ENCODE measurements at regions not wholly inside any gene's neighbourhood (a gene's known extent, or its start where the extent isn't known, plus 50 kb on each side); places are given as distances from the start of the nearest gene placed in this dataset.

DNA sequence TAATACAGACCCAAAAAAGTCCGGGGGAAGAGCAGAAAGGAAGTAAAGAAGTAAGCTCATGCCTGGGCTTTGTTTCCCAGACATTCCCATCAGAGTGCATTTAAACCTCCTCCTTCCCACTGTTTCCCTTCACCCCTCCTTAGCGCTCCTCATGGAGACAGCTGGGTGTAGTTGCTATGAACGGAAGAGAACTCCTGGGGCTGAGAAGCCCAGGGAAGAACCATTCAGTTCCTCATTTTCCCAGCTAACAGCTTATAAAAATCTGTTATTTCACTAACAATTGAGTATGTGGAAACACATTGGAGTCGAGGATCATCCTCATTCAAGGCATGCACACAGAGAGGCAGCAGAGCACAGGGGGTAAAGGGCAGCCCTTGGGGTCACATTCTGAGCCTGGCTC, 299.3 kb downstream of the SHQ1 start:
- no peaks in the 10 kb centered on the region for H3K9me3 ChIP-seq
- ATAC-seq (no peak), DNase-seq (no peak)
- intact Hi-C loops (cut with DNase I): no loop called here
- no peaks in the 10 kb centered on the region for H3K4me1 ChIP-seq
- no peaks in the 10 kb centered on the region for H3K27me3 ChIP-seq (ENCODE audit: low read depth)
- H3K4me3 ChIP-seq: no peak overlapping the region
- H3K27ac ChIP-seq: no peak overlapping the region
- no peaks in the 10 kb centered on the region for H3K36me3 ChIP-seq
- TF ChIP-seq, protein P1, sequence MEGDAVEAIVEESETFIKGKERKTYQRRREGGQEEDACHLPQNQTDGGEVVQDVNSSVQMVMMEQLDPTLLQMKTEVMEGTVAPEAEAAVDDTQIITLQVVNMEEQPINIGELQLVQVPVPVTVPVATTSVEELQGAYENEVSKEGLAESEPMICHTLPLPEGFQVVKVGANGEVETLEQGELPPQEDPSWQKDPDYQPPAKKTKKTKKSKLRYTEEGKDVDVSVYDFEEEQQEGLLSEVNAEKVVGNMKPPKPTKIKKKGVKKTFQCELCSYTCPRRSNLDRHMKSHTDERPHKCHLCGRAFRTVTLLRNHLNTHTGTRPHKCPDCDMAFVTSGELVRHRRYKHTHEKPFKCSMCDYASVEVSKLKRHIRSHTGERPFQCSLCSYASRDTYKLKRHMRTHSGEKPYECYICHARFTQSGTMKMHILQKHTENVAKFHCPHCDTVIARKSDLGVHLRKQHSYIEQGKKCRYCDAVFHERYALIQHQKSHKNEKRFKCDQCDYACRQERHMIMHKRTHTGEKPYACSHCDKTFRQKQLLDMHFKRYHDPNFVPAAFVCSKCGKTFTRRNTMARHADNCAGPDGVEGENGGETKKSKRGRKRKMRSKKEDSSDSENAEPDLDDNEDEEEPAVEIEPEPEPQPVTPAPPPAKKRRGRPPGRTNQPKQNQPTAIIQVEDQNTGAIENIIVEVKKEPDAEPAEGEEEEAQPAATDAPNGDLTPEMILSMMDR (IDR thresholded peaks at IDR 0.05): no peak

DNA sequence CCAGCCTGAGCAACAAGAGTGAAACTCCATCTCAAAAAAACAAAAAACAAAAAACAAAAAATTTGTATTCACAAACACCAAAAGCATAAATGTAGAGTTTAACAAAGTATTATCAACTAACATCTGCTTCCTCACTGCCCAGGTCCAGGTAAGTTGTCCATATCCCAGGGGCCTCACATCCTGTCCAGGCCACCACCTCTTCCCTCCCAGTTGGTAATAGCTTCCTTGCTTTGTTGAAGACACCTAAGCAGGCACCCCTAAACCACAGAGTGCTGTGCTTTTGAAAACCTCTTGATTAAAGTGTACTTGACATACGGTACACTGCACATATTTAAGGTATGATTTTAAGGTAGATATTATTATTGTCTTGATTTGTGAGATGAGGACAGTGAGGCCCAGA, 299.8 kb downstream of the SHQ1 start:
- TF ChIP-seq, protein P1 (IDR thresholded peaks at IDR 0.05): no peak
- no peak for ATAC-seq
- no peak overlapping the region for H3K4me3 ChIP-seq
- no peaks in the 10 kb centered on the region for H3K9me3 ChIP-seq
- H3K27ac ChIP-seq: no peak overlapping the region
- no peaks in the 10 kb centered on the region for H3K4me1 ChIP-seq
- DNase-seq: no peak
- intact Hi-C loops (cut with DNase I): no loop called here
- H3K27me3 ChIP-seq (ENCODE audit: low read depth): no peaks in the 10 kb centered on the region
- no peaks in the 10 kb centered on the region for H3K36me3 ChIP-seq

DNA sequence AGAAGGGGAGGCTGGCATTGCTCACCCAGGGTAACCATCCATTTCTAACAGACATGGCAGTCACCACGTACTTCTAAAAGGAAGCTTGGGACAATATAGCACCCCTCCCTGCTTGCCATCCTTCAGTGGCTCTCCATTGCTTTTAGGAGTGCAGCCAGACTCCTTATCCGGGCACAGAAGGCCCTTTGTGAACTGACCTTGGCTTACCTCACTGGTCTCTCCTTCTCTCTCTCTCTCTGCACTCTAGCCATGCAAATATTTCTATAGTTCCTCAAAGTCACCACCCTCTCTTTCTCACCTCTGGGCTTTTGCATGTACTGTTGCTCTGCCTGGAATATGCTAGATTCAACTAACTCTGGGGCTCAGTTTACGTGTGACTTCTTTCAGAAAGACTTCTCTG, 301.1 kb downstream of the SHQ1 start:
- Histone ChIP-seq H3K27me3 (ENCODE audit: low read depth) (no peaks in the 10 kb centered on the region), H3K4me1 (no peaks in the 10 kb centered on the region), H3K27ac (no peak overlapping the region), H3K4me3 (no peak overlapping the region), H3K9me3 (no peaks in the 10 kb centered on the region), H3K36me3 (no peaks in the 10 kb centered on the region)
- TF ChIP-seq, protein P1 (IDR thresholded peaks at IDR 0.05): no peak
- intact Hi-C loops (cut with DNase I): no loop called here
- DNase-seq (no peak), ATAC-seq (no peak)

DNA sequence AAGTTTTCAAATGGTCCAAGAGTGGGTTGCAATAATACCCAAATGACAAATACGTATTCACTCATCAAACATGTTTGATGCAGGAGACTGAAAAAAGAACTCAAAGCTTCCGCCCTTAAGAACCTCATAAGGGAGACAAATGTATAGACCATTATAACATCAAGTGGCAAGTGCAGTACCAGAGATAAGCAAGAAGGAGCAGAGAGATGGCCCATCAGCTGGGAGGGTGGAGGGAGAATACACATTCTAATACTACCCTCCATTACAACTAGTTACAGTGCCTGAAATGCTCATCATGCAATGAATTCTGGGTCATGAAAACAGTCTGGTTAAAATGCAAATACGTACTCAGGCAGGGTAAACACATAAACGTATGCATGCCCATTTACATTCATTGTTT, 304.0 kb downstream of the SHQ1 start:
- Histone ChIP-seq H3K27me3 (ENCODE audit: low read depth) (no peaks in the 10 kb centered on the region), H3K9me3 (no peaks in the 10 kb centered on the region), H3K4me3 (no peak overlapping the region), H3K27ac (no peak overlapping the region), H3K36me3 (no peaks in the 10 kb centered on the region), H3K4me1 (no peaks in the 10 kb centered on the region)
- intact Hi-C loops (cut with DNase I): no loop called here
- ATAC-seq (no peak), DNase-seq (no peak)
- TF ChIP-seq, protein P1 (IDR thresholded peaks at IDR 0.05): no peak

DNA sequence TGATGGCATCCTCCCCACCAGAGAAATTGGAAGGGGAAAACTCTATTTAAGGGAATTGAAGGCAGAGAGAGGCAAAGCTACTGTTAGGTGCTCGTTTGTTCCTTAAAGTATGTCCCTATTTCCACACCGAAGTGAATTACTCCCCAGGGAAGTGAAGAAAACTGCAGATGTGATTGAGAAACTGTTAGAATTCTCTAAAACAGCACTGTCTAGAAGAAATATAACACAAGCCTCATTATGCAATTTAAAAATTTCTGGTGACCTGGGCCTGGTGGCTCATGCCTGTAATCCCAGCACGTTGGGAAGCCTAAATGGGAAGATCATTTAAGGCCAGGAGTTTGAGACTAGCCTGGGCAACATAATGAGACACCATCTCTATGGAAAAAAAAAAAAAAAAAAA, 305.0 kb downstream of the SHQ1 start:
- Histone ChIP-seq H3K4me3 (no peak overlapping the region), H3K36me3 (no peaks in the 10 kb centered on the region), H3K27me3 (ENCODE audit: low read depth) (no peaks in the 10 kb centered on the region), H3K4me1 (no peaks in the 10 kb centered on the region), H3K9me3 (no peaks in the 10 kb centered on the region), H3K27ac (no peak overlapping the region)
- intact Hi-C loops (cut with DNase I): no loop called here
- DNase-seq: no peak
- ATAC-seq: no peak
- TF ChIP-seq, protein P1 (IDR thresholded peaks at IDR 0.05): no peak

DNA sequence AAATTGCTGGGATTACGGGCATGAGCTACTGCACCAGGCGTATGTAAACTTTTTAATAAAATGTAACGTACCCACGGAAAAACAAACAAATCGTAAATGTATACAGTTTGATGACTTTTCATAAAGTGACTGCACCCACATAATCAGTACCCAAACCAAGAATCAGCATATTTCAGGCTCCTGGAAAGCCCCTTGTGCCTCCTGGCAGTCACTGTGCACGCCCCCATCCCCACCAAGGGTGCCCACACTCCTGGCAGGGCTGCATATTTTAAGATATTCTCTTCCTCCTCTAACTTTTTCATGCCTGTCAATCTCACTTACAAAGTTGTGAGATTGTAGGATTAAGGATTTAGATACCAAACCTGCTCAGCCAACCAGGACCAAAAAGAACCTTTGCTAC, 305.5 kb downstream of the SHQ1 start:
- no peak overlapping the region for H3K4me3 ChIP-seq
- H3K9me3 ChIP-seq: no peaks in the 10 kb centered on the region
- no peaks in the 10 kb centered on the region for H3K4me1 ChIP-seq
- H3K27ac ChIP-seq: no peak overlapping the region
- no peak for ATAC-seq
- H3K36me3 ChIP-seq: no peaks in the 10 kb centered on the region
- no peaks in the 10 kb centered on the region for H3K27me3 ChIP-seq (ENCODE audit: low read depth)
- intact Hi-C loops (cut with DNase I): no loop called here
- DNase-seq: no peak
- TF ChIP-seq, protein P1 (IDR thresholded peaks at IDR 0.05): no peak
